ENCODE measurements at regions not wholly inside any gene's neighbourhood (a gene's known extent, or its start where the extent isn't known, plus 50 kb on each side); places are given as distances from the start of the nearest gene placed in this dataset.

DNA sequence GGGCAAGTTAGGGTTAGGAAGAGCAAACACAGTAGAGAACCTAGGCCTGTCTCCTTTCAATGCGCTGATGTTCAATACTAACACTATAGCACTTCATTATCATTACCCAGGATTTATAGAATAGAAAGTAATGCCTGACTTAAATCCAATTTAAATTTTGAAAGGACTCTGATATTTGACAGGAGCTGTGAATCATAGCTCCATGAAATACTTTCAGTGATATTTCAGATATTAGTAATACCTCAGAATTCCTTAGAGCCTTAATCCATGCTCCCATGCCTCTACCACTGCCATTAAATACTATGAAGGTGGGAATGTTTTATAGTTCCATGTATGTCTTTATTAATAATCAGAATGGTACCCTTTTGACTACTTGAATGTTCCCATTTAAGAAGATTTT, 530.2 kb downstream of the BCKDHB start:
- no peaks in the 10 kb centered on the region for H3K27me3 Mint-ChIP-seq (ENCODE audit: low read depth)
- ATAC-seq (no peak), DNase-seq (ENCODE audit: low spot score) (no peak)
- ChIA-PET CTCF (interaction anchor here (0.6 kb wide), 1 partner anchor 152 kb away, joined by 4 read pairs; no protein-coding TSS in a partner anchor), POLR2A (no interaction called here)
- H3K9me3 Mint-ChIP-seq = peaks cover 8% of the 10 kb centered on the region
- no peak overlapping the region for H3K4me3 Mint-ChIP-seq
- peaks cover 8% of the 10 kb centered on the region for H3K36me3 Mint-ChIP-seq
- H3K27ac Mint-ChIP-seq = no peak overlapping the region
- H3K4me1 Mint-ChIP-seq = peaks cover 31% of the 10 kb centered on the region
- TF ChIP-seq FOXP1 (CRISPR knock-in tag; IDR thresholded peaks at IDR 0.05; ENCODE audit: borderline replicate concordance) (no peak), EMX1 (CRISPR knock-in tag; IDR thresholded peaks at IDR 0.05) (no peak), SMAD4 (CRISPR knock-in tag; IDR thresholded peaks at IDR 0.05) (no peak), CREM (CRISPR knock-in tag; IDR thresholded peaks at IDR 0.05) (no peak), NR3C1 (CRISPR knock-in tag; conservative IDR thresholded peaks at IDR 0.05; ENCODE audit: low read depth) (no peak), GABPB1 (CRISPR knock-in tag; IDR thresholded peaks at IDR 0.05) (no peak), CREB1 (CRISPR knock-in tag; IDR thresholded peaks at IDR 0.05) (no peak), ATF1 (CRISPR knock-in tag; IDR thresholded peaks at IDR 0.05) (no peak), FOXK1 (CRISPR knock-in tag; IDR thresholded peaks at IDR 0.05) (no peak), ZNF396 (CRISPR knock-in tag; IDR thresholded peaks at IDR 0.05; ENCODE audit: borderline replicate concordance) (no peak), PRRX2 (CRISPR knock-in tag; IDR thresholded peaks at IDR 0.05) (no peak), TEAD4 (CRISPR knock-in tag; IDR thresholded peaks at IDR 0.05) (no peak)
- TF ChIP-seq, protein P1, sequence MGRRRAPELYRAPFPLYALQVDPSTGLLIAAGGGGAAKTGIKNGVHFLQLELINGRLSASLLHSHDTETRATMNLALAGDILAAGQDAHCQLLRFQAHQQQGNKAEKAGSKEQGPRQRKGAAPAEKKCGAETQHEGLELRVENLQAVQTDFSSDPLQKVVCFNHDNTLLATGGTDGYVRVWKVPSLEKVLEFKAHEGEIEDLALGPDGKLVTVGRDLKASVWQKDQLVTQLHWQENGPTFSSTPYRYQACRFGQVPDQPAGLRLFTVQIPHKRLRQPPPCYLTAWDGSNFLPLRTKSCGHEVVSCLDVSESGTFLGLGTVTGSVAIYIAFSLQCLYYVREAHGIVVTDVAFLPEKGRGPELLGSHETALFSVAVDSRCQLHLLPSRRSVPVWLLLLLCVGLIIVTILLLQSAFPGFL (CRISPR knock-in tag; IDR thresholded peaks at IDR 0.05; ENCODE audit: borderline replicate concordance) = no peak
- TF ChIP-seq, protein P2, sequence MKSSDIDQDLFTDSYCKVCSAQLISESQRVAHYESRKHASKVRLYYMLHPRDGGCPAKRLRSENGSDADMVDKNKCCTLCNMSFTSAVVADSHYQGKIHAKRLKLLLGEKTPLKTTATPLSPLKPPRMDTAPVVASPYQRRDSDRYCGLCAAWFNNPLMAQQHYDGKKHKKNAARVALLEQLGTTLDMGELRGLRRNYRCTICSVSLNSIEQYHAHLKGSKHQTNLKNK (CRISPR knock-in tag; IDR thresholded peaks at IDR 0.05) = no peak
- TF ChIP-seq, protein P3, sequence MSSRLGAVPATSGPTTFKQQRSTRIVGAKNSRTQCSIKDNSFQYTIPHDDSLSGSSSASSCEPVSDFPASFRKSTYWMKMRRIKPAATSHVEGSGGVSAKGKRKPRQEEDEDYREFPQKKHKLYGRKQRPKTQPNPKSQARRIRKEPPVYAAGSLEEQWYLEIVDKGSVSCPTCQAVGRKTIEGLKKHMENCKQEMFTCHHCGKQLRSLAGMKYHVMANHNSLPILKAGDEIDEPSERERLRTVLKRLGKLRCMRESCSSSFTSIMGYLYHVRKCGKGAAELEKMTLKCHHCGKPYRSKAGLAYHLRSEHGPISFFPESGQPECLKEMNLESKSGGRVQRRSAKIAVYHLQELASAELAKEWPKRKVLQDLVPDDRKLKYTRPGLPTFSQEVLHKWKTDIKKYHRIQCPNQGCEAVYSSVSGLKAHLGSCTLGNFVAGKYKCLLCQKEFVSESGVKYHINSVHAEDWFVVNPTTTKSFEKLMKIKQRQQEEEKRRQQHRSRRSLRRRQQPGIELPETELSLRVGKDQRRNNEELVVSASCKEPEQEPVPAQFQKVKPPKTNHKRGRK (CRISPR knock-in tag; IDR thresholded peaks at IDR 0.05; ENCODE audit: borderline replicate concordance) = no peak
- TF ChIP-seq, protein P4, sequence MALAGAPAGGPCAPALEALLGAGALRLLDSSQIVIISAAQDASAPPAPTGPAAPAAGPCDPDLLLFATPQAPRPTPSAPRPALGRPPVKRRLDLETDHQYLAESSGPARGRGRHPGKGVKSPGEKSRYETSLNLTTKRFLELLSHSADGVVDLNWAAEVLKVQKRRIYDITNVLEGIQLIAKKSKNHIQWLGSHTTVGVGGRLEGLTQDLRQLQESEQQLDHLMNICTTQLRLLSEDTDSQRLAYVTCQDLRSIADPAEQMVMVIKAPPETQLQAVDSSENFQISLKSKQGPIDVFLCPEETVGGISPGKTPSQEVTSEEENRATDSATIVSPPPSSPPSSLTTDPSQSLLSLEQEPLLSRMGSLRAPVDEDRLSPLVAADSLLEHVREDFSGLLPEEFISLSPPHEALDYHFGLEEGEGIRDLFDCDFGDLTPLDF (CRISPR knock-in tag; IDR thresholded peaks at IDR 0.05) = no peak
- TF ChIP-seq, protein P5, sequence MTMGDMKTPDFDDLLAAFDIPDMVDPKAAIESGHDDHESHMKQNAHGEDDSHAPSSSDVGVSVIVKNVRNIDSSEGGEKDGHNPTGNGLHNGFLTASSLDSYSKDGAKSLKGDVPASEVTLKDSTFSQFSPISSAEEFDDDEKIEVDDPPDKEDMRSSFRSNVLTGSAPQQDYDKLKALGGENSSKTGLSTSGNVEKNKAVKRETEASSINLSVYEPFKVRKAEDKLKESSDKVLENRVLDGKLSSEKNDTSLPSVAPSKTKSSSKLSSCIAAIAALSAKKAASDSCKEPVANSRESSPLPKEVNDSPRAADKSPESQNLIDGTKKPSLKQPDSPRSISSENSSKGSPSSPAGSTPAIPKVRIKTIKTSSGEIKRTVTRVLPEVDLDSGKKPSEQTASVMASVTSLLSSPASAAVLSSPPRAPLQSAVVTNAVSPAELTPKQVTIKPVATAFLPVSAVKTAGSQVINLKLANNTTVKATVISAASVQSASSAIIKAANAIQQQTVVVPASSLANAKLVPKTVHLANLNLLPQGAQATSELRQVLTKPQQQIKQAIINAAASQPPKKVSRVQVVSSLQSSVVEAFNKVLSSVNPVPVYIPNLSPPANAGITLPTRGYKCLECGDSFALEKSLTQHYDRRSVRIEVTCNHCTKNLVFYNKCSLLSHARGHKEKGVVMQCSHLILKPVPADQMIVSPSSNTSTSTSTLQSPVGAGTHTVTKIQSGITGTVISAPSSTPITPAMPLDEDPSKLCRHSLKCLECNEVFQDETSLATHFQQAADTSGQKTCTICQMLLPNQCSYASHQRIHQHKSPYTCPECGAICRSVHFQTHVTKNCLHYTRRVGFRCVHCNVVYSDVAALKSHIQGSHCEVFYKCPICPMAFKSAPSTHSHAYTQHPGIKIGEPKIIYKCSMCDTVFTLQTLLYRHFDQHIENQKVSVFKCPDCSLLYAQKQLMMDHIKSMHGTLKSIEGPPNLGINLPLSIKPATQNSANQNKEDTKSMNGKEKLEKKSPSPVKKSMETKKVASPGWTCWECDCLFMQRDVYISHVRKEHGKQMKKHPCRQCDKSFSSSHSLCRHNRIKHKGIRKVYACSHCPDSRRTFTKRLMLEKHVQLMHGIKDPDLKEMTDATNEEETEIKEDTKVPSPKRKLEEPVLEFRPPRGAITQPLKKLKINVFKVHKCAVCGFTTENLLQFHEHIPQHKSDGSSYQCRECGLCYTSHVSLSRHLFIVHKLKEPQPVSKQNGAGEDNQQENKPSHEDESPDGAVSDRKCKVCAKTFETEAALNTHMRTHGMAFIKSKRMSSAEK (CRISPR knock-in tag; IDR thresholded peaks at IDR 0.05; ENCODE audit: borderline replicate concordance) = no peak
- TF ChIP-seq, protein P6, sequence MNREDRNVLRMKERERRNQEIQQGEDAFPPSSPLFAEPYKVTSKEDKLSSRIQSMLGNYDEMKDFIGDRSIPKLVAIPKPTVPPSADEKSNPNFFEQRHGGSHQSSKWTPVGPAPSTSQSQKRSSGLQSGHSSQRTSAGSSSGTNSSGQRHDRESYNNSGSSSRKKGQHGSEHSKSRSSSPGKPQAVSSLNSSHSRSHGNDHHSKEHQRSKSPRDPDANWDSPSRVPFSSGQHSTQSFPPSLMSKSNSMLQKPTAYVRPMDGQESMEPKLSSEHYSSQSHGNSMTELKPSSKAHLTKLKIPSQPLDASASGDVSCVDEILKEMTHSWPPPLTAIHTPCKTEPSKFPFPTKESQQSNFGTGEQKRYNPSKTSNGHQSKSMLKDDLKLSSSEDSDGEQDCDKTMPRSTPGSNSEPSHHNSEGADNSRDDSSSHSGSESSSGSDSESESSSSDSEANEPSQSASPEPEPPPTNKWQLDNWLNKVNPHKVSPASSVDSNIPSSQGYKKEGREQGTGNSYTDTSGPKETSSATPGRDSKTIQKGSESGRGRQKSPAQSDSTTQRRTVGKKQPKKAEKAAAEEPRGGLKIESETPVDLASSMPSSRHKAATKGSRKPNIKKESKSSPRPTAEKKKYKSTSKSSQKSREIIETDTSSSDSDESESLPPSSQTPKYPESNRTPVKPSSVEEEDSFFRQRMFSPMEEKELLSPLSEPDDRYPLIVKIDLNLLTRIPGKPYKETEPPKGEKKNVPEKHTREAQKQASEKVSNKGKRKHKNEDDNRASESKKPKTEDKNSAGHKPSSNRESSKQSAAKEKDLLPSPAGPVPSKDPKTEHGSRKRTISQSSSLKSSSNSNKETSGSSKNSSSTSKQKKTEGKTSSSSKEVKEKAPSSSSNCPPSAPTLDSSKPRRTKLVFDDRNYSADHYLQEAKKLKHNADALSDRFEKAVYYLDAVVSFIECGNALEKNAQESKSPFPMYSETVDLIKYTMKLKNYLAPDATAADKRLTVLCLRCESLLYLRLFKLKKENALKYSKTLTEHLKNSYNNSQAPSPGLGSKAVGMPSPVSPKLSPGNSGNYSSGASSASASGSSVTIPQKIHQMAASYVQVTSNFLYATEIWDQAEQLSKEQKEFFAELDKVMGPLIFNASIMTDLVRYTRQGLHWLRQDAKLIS (CRISPR knock-in tag; IDR thresholded peaks at IDR 0.05; ENCODE audit: borderline replicate concordance) = no peak

All from WTC11 (cell line).